ENCODE measurements at regions not wholly inside any gene's neighbourhood (a gene's known extent, or its start where the extent isn't known, plus 50 kb on each side); places are given as distances from the start of the nearest gene placed in this dataset.

DNA sequence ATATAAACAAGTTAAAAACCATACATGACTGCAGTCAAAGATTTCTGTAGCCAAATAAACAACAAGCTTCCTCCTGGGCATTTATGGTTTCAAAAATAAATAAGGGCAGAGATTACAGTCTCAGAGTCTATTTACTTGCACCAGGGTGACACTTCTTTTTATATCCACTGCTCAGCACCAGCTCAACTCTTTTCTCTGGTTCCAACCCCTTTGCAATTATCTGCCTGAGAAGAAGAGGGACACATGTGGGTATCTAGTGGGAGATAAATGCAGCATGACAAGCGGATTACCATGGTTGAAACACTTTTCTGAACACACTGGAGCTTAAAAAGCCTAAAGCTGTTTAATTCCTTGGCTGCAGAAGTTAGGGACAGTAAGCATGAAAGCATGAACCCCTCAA lies 311.5 kb downstream of the CNTN3 start:
- intact Hi-C loops (cut with micrococcal nuclease; ENCODE audit: unreplicated experiment): no loop called here
- ChIA-PET POLR2A (ENCODE audit: low non-redundant PET) (no interaction called here), CTCF (no interaction called here)
- TF ChIP-seq, protein P1, sequence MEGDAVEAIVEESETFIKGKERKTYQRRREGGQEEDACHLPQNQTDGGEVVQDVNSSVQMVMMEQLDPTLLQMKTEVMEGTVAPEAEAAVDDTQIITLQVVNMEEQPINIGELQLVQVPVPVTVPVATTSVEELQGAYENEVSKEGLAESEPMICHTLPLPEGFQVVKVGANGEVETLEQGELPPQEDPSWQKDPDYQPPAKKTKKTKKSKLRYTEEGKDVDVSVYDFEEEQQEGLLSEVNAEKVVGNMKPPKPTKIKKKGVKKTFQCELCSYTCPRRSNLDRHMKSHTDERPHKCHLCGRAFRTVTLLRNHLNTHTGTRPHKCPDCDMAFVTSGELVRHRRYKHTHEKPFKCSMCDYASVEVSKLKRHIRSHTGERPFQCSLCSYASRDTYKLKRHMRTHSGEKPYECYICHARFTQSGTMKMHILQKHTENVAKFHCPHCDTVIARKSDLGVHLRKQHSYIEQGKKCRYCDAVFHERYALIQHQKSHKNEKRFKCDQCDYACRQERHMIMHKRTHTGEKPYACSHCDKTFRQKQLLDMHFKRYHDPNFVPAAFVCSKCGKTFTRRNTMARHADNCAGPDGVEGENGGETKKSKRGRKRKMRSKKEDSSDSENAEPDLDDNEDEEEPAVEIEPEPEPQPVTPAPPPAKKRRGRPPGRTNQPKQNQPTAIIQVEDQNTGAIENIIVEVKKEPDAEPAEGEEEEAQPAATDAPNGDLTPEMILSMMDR (conservative IDR thresholded peaks at IDR 0.05; ENCODE audit: low read depth, low read length): no peak
- no peak for TF ChIP-seq EZH2 (IDR thresholded peaks at IDR 0.05; ENCODE audit: borderline replicate concordance, low read depth, low read length, poor library complexity, severe bottlenecking)
- Histone ChIP-seq H3K27ac (ENCODE audit: low read depth, low read length, poor library complexity, severe bottlenecking) (no peak overlapping the region), H3K36me3 (ENCODE audit: insufficient read depth, low read length, poor library complexity, severe bottlenecking) (no peaks in the 10 kb centered on the region), H3K4me3 (ENCODE audit: low read depth, low read length, poor library complexity, severe bottlenecking) (no peak overlapping the region), H3K4me1 (ENCODE audit: insufficient read depth, low read length, poor library complexity, severe bottlenecking) (no peaks in the 10 kb centered on the region), H3K9me3 (ENCODE audit: low read depth, low read length, poor library complexity, severe bottlenecking) (no peaks in the 10 kb centered on the region), H3K27me3 (replicated peaks; ENCODE audit: insufficient read depth, low read depth, low read length, poor library complexity) (no peaks in the 10 kb centered on the region)
- DNase-seq (ENCODE audit: low spot score): peak; percentile 0
- BruUV-seq (replicated peaks): no TSS peak

DNA sequence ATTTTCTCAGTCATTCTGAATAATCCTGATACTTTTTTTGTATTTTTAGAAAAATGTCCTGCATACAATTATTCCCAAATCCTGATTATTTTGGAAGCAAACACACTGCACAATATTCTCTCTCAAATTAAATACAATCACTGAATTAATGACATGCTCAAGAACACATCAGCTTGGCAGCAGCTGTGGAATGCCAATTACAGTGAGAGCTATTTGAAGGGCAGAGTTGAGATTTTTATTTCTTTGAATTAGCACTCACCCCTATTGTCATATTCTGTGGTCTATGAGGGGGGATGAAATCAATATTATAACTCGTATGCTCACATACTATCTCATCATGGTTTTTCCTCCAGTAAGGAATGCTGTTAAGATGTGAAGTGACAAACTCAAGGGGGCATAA lies 312.2 kb downstream of the CNTN3 start:
- no peak for DNase-seq (ENCODE audit: low spot score)

DNA sequence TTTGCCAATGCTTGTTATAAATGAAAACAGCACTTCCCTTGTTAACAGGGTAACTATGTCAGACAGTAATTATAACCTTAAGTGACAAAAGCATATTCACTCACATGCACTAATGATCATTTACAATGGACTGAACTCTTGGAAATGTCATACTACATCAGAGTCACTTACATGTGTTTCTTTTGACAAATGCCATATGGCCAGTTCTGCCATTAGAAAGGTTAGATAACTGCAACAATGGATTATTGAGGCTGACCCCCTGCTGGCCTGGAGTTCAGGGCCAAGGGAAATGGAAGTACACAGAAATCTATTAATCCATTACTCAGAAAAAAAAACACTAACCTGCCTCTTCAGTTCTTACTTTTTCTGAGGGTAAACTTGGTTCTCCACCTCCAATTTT lies 313.4 kb downstream of the CNTN3 start:
- Histone ChIP-seq H3K27ac (ENCODE audit: low read depth, low read length, poor library complexity, severe bottlenecking) (no peak overlapping the region), H3K4me1 (ENCODE audit: insufficient read depth, low read length, poor library complexity, severe bottlenecking) (no peaks in the 10 kb centered on the region), H3K9me3 (ENCODE audit: low read depth, low read length, poor library complexity, severe bottlenecking) (no peaks in the 10 kb centered on the region), H3K4me3 (ENCODE audit: low read depth, low read length, poor library complexity, severe bottlenecking) (no peak overlapping the region), H3K27me3 (replicated peaks; ENCODE audit: insufficient read depth, low read depth, low read length, poor library complexity) (no peaks in the 10 kb centered on the region), H3K36me3 (ENCODE audit: insufficient read depth, low read length, poor library complexity, severe bottlenecking) (no peaks in the 10 kb centered on the region)
- ChIA-PET POLR2A (ENCODE audit: low non-redundant PET) (no interaction called here), CTCF (no interaction called here)
- intact Hi-C loops (cut with micrococcal nuclease; ENCODE audit: unreplicated experiment): no loop called here
- TF ChIP-seq EZH2 (IDR thresholded peaks at IDR 0.05; ENCODE audit: borderline replicate concordance, low read depth, low read length, poor library complexity, severe bottlenecking): no peak
- TF ChIP-seq, protein P1 (conservative IDR thresholded peaks at IDR 0.05; ENCODE audit: low read depth, low read length): no peak
- BruUV-seq (replicated peaks): no TSS peak
- DNase-seq (ENCODE audit: low spot score): peak; percentile 0

More for the DNA sequence above, 312.2 kb downstream of the CNTN3 start:
- TF ChIP-seq, protein P1 (conservative IDR thresholded peaks at IDR 0.05; ENCODE audit: low read depth, low read length): no peak
- Histone ChIP-seq H3K4me3 (ENCODE audit: low read depth, low read length, poor library complexity, severe bottlenecking) (no peak overlapping the region), H3K27me3 (replicated peaks; ENCODE audit: insufficient read depth, low read depth, low read length, poor library complexity) (no peaks in the 10 kb centered on the region), H3K4me1 (ENCODE audit: insufficient read depth, low read length, poor library complexity, severe bottlenecking) (no peaks in the 10 kb centered on the region), H3K9me3 (ENCODE audit: low read depth, low read length, poor library complexity, severe bottlenecking) (no peaks in the 10 kb centered on the region), H3K36me3 (ENCODE audit: insufficient read depth, low read length, poor library complexity, severe bottlenecking) (no peaks in the 10 kb centered on the region), H3K27ac (ENCODE audit: low read depth, low read length, poor library complexity, severe bottlenecking) (no peak overlapping the region)
- intact Hi-C loops (cut with micrococcal nuclease; ENCODE audit: unreplicated experiment): no loop called here
- BruUV-seq (replicated peaks): no TSS peak
- ChIA-PET CTCF (no interaction called here), POLR2A (ENCODE audit: low non-redundant PET) (no interaction called here)
